Neuronal stem cell (in vitro differentiated cells): ENCODE measurements at regions not wholly inside any gene's neighbourhood (a gene's known extent, or its start where the extent isn't known, plus 50 kb on each side); places are given as distances from the start of the nearest gene placed in this dataset.

Source experiments
- DNase-seq: peaks from one replicate; pipeline ENCODE4 v3.0.0-alpha.2; 2013; ENCODE audit warnings: low spot score
- H2AFZ ChIP-seq: one replicate; pipeline ENCODE4 v1.6.1; 2013; ENCODE audit warnings: mild to moderate bottlenecking, low read length, inconsistent platforms
- H2AK5ac ChIP-seq: 2 replicates; pipeline ENCODE4 v1.6.1; 2013; ENCODE audit warnings: low read depth, mild to moderate bottlenecking, inconsistent platforms, low read length, moderate library complexity, mixed read lengths
- H2BK120ac ChIP-seq: 2 replicates; pipeline ENCODE4 v1.6.1; 2013; ENCODE audit warnings: low read depth, mild to moderate bottlenecking, inconsistent platforms, low read length, moderate library complexity, mixed read lengths
- H2BK12ac ChIP-seq: one replicate; pipeline ENCODE4 v1.6.1; 2013; ENCODE audit warnings: low read length, inconsistent platforms
- H2BK15ac ChIP-seq: 2 replicates; pipeline ENCODE4 v1.6.1; 2013; ENCODE audit warnings: mild to moderate bottlenecking, low read length, inconsistent platforms, mixed read lengths
- H2BK5ac ChIP-seq: one replicate; pipeline ENCODE4 v1.6.1; 2013; ENCODE audit warnings: inconsistent platforms, mild to moderate bottlenecking, low read length, moderate library complexity
- H3K14ac ChIP-seq: one replicate; pipeline ENCODE4 v1.6.1; 2013; ENCODE audit warnings: low read length, inconsistent platforms
- H3K18ac ChIP-seq: 2 replicates; pipeline ENCODE4 v1.6.1; 2013; ENCODE audit warnings: low read length, inconsistent platforms
- H3K23ac ChIP-seq: 2 replicates; pipeline ENCODE4 v1.6.1; 2013; ENCODE audit warnings: low read depth, mild to moderate bottlenecking, mixed read lengths, low read length, inconsistent platforms; ENCODE audit not compliant: poor library complexity
- H3K27ac ChIP-seq: replicated peaks from 3 replicates; pipeline ENCODE4 v1.5.1; 2013; ENCODE audit warnings: low read length, inconsistent platforms
- H3K27me3 ChIP-seq, 3 experiments: 2 replicates each; pipeline ENCODE4 v1.6.1; 2013; ENCODE audit warnings: low read length in 3 of 3, mild to moderate bottlenecking in 2 of 3, inconsistent platforms in 1 of 3, low read depth in 1 of 3, mixed read lengths in 1 of 3, moderate library complexity in 1 of 3; ENCODE audit not compliant: control insufficient read depth in 3 of 3, insufficient read depth in 3 of 3
- H3K36me3 ChIP-seq, 2 donors: replicated peaks in 1 of 2; 2 replicates each; pipeline ENCODE4 v1.6.1; 2013; ENCODE audit warnings: low read length in 2 of 2; ENCODE audit not compliant: control insufficient read depth in 2 of 2, insufficient read depth in 2 of 2
- H3K4ac ChIP-seq: 2 replicates; pipeline ENCODE4 v1.6.1; 2013; ENCODE audit warnings: inconsistent platforms, mild to moderate bottlenecking, low read length, moderate library complexity
- H3K4me1 ChIP-seq, 2 donors: 1 replicate in 1 of 2; 2 replicates in 1 of 2; pipeline ENCODE4 v1.6.1; 2013; ENCODE audit warnings: low read length in 2 of 2, low read depth in 1 of 2; ENCODE audit not compliant: control insufficient read depth in 2 of 2, insufficient read depth in 1 of 2
- H3K4me2 ChIP-seq: one replicate; pipeline ENCODE4 v1.6.1; 2013; ENCODE audit warnings: mild to moderate bottlenecking, low read length, inconsistent platforms; ENCODE audit not compliant: insufficient read depth, poor library complexity, severe bottlenecking
- H3K4me3 ChIP-seq, 2 donors: 2 replicates each; pipeline ENCODE4 v1.5.1; 2013; ENCODE audit warnings: low read length in 2 of 2, mild to moderate bottlenecking in 2 of 2, inconsistent platforms in 1 of 2, moderate library complexity in 1 of 2
- H3K79me1 ChIP-seq: one replicate; pipeline ENCODE4 v1.6.1; 2013; ENCODE audit warnings: low read depth, mild to moderate bottlenecking, inconsistent platforms, low read length, moderate library complexity
- H3K9ac ChIP-seq: one replicate; pipeline ENCODE4 v1.6.1; 2013; ENCODE audit warnings: mild to moderate bottlenecking, low read depth, low read length, inconsistent platforms; ENCODE audit not compliant: poor library complexity
- H3K9me3 ChIP-seq, 2 donors: replicated peaks in 1 of 2; 2 replicates each; pipeline versions ENCODE3 to v1.6.1; 2013; ENCODE audit warnings: low read length in 2 of 2, mild to moderate bottlenecking in 2 of 2, inconsistent platforms in 1 of 2, low read depth in 1 of 2, mixed read lengths in 1 of 2, moderate library complexity in 1 of 2; ENCODE audit not compliant: control insufficient read depth in 2 of 2, insufficient read depth in 1 of 2
- H4K8ac ChIP-seq: one replicate; pipeline ENCODE4 v1.6.1; 2013; ENCODE audit warnings: low read depth, mild to moderate bottlenecking, inconsistent platforms, low read length, moderate library complexity
- H4K91ac ChIP-seq: one replicate; pipeline ENCODE4 v1.6.1; 2013; ENCODE audit warnings: low read length, low read depth, mild to moderate bottlenecking, inconsistent platforms; ENCODE audit not compliant: poor library complexity
- WGBS, 2 donors: extraction: QIAGEN DNeasy Blood & Tissue Kit; methylation state at CpG; one replicate each; pipeline ENCODE4 v1.1.7; 2013; ENCODE audit warnings: missing lambda C conversion rate in 2 of 2, mixed read lengths in 1 of 2; ENCODE audit not compliant: insufficient read length in 2 of 2, insufficient replicate concordance in 1 of 2; ENCODE audit errors: extremely low coverage in 2 of 2; 5-methylcytosine and 5-hydroxymethylcytosine counted together

GRCh38 chr1:234940841-234941240 is 187.8 kb downstream of the TOMM20 start:
- H3K9me3 ChIP-seq = peaks cover 0 to 4% of the 10 kb centered on the region in 2 donors
- WGBS, 2 donors = no CpG with 5 or more reads among the region's 7 CpGs
- no peak overlapping the region for H4K8ac ChIP-seq
- no peak overlapping the region for H3K23ac ChIP-seq
- no peak for DNase-seq
- no peaks in the 10 kb centered on the region for H3K36me3 ChIP-seq
- H3K4ac ChIP-seq = no peak overlapping the region
- no peak overlapping the region for H3K18ac ChIP-seq
- no peaks in the 10 kb centered on the region for H3K4me1 ChIP-seq
- H2BK15ac ChIP-seq = no peak overlapping the region
- no peak overlapping the region for H3K4me2 ChIP-seq
- H3K79me1 ChIP-seq = no peaks in the 10 kb centered on the region
- no peak overlapping the region for H2BK5ac ChIP-seq
- H3K9ac ChIP-seq = no peak overlapping the region
- no peak overlapping the region for H4K91ac ChIP-seq
- no peak overlapping the region for H2AFZ ChIP-seq
- H2AK5ac ChIP-seq = no peak overlapping the region
- H3K27ac ChIP-seq = no peak overlapping the region
- H3K27me3 ChIP-seq = no peaks in the 10 kb centered on the region
- no peak overlapping the region for H2BK120ac ChIP-seq
- no peak overlapping the region for H3K4me3 ChIP-seq
- H2BK12ac ChIP-seq = no peak overlapping the region
- no peak overlapping the region for H3K14ac ChIP-seq

- Histone ChIP-seq H3K79me1 (no peaks in the 10 kb centered on the region), H2BK15ac (no peak overlapping the region), H2AK5ac (no peak overlapping the region), H3K18ac (no peak overlapping the region), H3K9me3 (peaks cover 0 to 4% of the 10 kb centered on the region in 2 donors), H3K23ac (no peak overlapping the region), H3K4me2 (no peak overlapping the region), H2BK5ac (no peak overlapping the region), H3K14ac (no peak overlapping the region), H3K4me1 (no peaks in the 10 kb centered on the region), H3K36me3 (no peaks in the 10 kb centered on the region), H3K4ac (no peak overlapping the region), H4K91ac (no peak overlapping the region), H4K8ac (no peak overlapping the region), H3K9ac (no peak overlapping the region), H2BK12ac (no peak overlapping the region), H3K27me3 (no peaks in the 10 kb centered on the region), H3K27ac (no peak overlapping the region), H2BK120ac (no peak overlapping the region), H3K4me3 (no peak overlapping the region), H2AFZ (no peak overlapping the region)
- WGBS, 2 donors = no CpG with 5 or more reads among the region's 7 CpGs
- DNase-seq = no peak
Observed at GRCh38 chr1:234938924-234939323, 189.7 kb downstream of the TOMM20 start.

- no peak for DNase-seq
- H3K27me3 ChIP-seq = no peaks in the 10 kb centered on the region
- no peaks in the 10 kb centered on the region for H3K79me1 ChIP-seq
- no peak overlapping the region for H3K18ac ChIP-seq
- peaks cover 0 to 4% of the 10 kb centered on the region in 2 donors for H3K9me3 ChIP-seq
- H2BK120ac ChIP-seq = no peak overlapping the region
- no CpG with 5 or more reads among the region's 1 CpG for WGBS, 2 donors
- peaks cover 1 to 5% of the 10 kb centered on the region in 2 donors for H3K4me1 ChIP-seq
- no peak overlapping the region for H3K27ac ChIP-seq
- H2AFZ ChIP-seq = no peak overlapping the region
- no peak overlapping the region for H2AK5ac ChIP-seq
- no peak overlapping the region for H2BK12ac ChIP-seq
- no peak overlapping the region for H3K9ac ChIP-seq
- no peak overlapping the region for H2BK15ac ChIP-seq
- H3K4ac ChIP-seq = no peak overlapping the region
- H3K36me3 ChIP-seq = no peaks in the 10 kb centered on the region
- no peak overlapping the region for H2BK5ac ChIP-seq
- H3K23ac ChIP-seq = no peak overlapping the region
- H4K91ac ChIP-seq = no peak overlapping the region
- H3K4me2 ChIP-seq = no peak overlapping the region
- H4K8ac ChIP-seq = no peak overlapping the region
- no peak overlapping the region for H3K14ac ChIP-seq
- H3K4me3 ChIP-seq = no peak overlapping the region
Observed at GRCh38 chr1:234938135-234938534, 190.5 kb downstream of the TOMM20 start.

GRCh38 chr1:234936612-234937389 is 191.8 kb downstream of the TOMM20 start:
- H3K9ac ChIP-seq = no peak overlapping the region
- no CpG with 5 or more reads among the region's 7 CpGs for WGBS, 2 donors

More at GRCh38 chr1:234936612-234937389, 191.8 kb downstream of the TOMM20 start:
- H4K8ac ChIP-seq = no peak overlapping the region
- H3K9me3 ChIP-seq = no peaks in the 10 kb centered on the region
- no peaks in the 10 kb centered on the region for H3K36me3 ChIP-seq
- H3K27ac ChIP-seq = no peak overlapping the region
- H2BK5ac ChIP-seq = no peak overlapping the region
- no peak for DNase-seq
- H3K4ac ChIP-seq = no peak overlapping the region
- peaks cover 8 to 13% of the 10 kb centered on the region in 2 donors for H3K4me1 ChIP-seq
- no peak overlapping the region for H2AFZ ChIP-seq
- H2AK5ac ChIP-seq = no peak overlapping the region
- no peak overlapping the region for H2BK15ac ChIP-seq
- H3K4me3 ChIP-seq = no peak overlapping the region
- H4K91ac ChIP-seq = no peak overlapping the region
- no peak overlapping the region for H2BK12ac ChIP-seq
- H3K18ac ChIP-seq = no peak overlapping the region
- no peak overlapping the region for H2BK120ac ChIP-seq
- H3K4me2 ChIP-seq = no peak overlapping the region
- H3K27me3 ChIP-seq = no peaks in the 10 kb centered on the region
- no peak overlapping the region for H3K14ac ChIP-seq
- no peaks in the 10 kb centered on the region for H3K79me1 ChIP-seq
- no peak overlapping the region for H3K23ac ChIP-seq
